GM23338 (cell line): ENCODE measurements at regions not wholly inside any gene's neighbourhood (a gene's known extent, or its start where the extent isn't known, plus 50 kb on each side); places are given as distances from the start of the nearest gene placed in this dataset.

Experiments
- ATAC-seq: fragments of 200-7000 bp; cut with Tn5 transposase; 3 replicates; pipeline ENCODE4 v1.9.1; 2020
- DNase-seq: peaks from one replicate; pipeline ENCODE4 v3.0.0-alpha.2; 2015; ENCODE audit warnings: low spot score
- H2AFZ ChIP-seq: fragments of 200-600 bp; sonication (generic); 2 replicates; pipeline ENCODE4 v1.8.0; 2016; ENCODE audit warnings: antibody characterized with exemption, mild to moderate bottlenecking, moderate library complexity
- H3F3A ChIP-seq: fragments of 200-600 bp; sonication (generic); replicated peaks from 2 replicates; pipeline ENCODE4 v1.8.0; 2017; ENCODE audit warnings: antibody characterized with exemption, mixed run types, low read depth
- H3K27ac ChIP-seq: fragments of 200-600 bp; sonication (generic); 2 replicates; pipeline ENCODE4 v1.6.1; 2016; ENCODE audit warnings: low read depth
- H3K27me3 ChIP-seq: fragments of 200-600 bp; sonication (generic); 2 replicates; pipeline ENCODE4 v1.8.0; 2016; ENCODE audit warnings: mild to moderate bottlenecking, mixed run types, moderate library complexity; ENCODE audit not compliant: insufficient read depth
- H3K36me3 ChIP-seq: fragments of 200-600 bp; sonication (generic); 2 replicates; pipeline ENCODE4 v1.8.0; 2016; ENCODE audit warnings: mild to moderate bottlenecking; ENCODE audit not compliant: insufficient read depth
- H3K4me1 ChIP-seq: fragments of 200-600 bp; sonication (generic); 2 replicates; pipeline ENCODE4 v1.8.0; 2016; ENCODE audit warnings: mild to moderate bottlenecking, moderate library complexity; ENCODE audit not compliant: insufficient read depth
- H3K4me2 ChIP-seq: fragments of 200-600 bp; sonication (generic); 2 replicates; pipeline ENCODE4 v1.7.1; 2017; ENCODE audit warnings: mixed run types
- H3K4me3 ChIP-seq: fragments of 200-600 bp; sonication (generic); 2 replicates; pipeline ENCODE4 v1.6.1; 2016; ENCODE audit warnings: mixed run types
- H3K79me2 ChIP-seq: fragments of 200-600 bp; sonication (generic); replicated peaks from 2 replicates; pipeline ENCODE4 v1.8.0; 2017; ENCODE audit warnings: mild to moderate bottlenecking; ENCODE audit not compliant: insufficient read depth
- H3K9me2 ChIP-seq: fragments of 200-600 bp; sonication (generic); 2 replicates; pipeline ENCODE4 v1.8.0; 2017; ENCODE audit not compliant: insufficient read depth
- H4K20me1 ChIP-seq: fragments of 200-600 bp; sonication (generic); replicated peaks from 2 replicates; pipeline ENCODE4 v1.8.0; 2017; ENCODE audit warnings: mild to moderate bottlenecking; ENCODE audit not compliant: insufficient read depth
- H3K27ac Mint-ChIP-seq: 2 replicates; pipeline ENCODE4 v1.8.0; 2020; ENCODE audit warnings: inconsistent platforms, mild to moderate bottlenecking, moderate library complexity, mixed read lengths
- H3K27me3 Mint-ChIP-seq: 3 replicates; pipeline ENCODE4 v1.8.0; 2022; ENCODE audit warnings: low read depth, mild to moderate bottlenecking, moderate library complexity, mixed read lengths, inconsistent platforms; ENCODE audit not compliant: insufficient read depth, poor library complexity
- H3K36me3 Mint-ChIP-seq: 3 replicates; pipeline ENCODE4 v1.8.0; 2021; ENCODE audit warnings: low read depth, mild to moderate bottlenecking, inconsistent platforms, moderate library complexity, mixed read lengths
- H3K4me1 Mint-ChIP-seq: 3 replicates; pipeline ENCODE4 v1.8.0; 2020; ENCODE audit warnings: mild to moderate bottlenecking, inconsistent platforms, mixed read lengths
- H3K4me3 Mint-ChIP-seq: 3 replicates; pipeline ENCODE4 v1.8.0; 2021; ENCODE audit warnings: moderate library complexity, mild to moderate bottlenecking, inconsistent platforms, mixed read lengths
- H3K9me3 Mint-ChIP-seq: 3 replicates; pipeline ENCODE4 v1.8.0; 2020; ENCODE audit warnings: moderate library complexity, mild to moderate bottlenecking, inconsistent platforms, mixed read lengths
- EZH2 ChIP-seq: fragments of 200-600 bp; sonication (generic); IDR thresholded peaks from one replicate; pipeline ENCODE4 v1.8.0; 2017; ENCODE audit warnings: antibody characterized with exemption, mild to moderate bottlenecking, low read depth; ENCODE audit not compliant: unreplicated experiment
- NANOG ChIP-seq: IDR thresholded peaks from 2 replicates; pipeline ENCODE4 v1.6.1; 2016; ENCODE audit warnings: antibody characterized with exemption, borderline replicate concordance
- ZNF462 ChIP-seq: fragments of 250-450 bp; sonication (Bioruptor Pico); IDR thresholded peaks from 2 replicates; pipeline ENCODE4 v1.5.0; 2020; ENCODE audit warnings: mild to moderate bottlenecking, moderate library complexity

- Histone ChIP-seq H3K9me2 (0 out of 2 replicates have a peak, but pooled peaks cover 2% of the 10 kb centered on the region), H3K4me2 (no peak overlapping the region), H3K36me3 (no peaks in the 10 kb centered on the region), H3K27me3 (no peaks in the 10 kb centered on the region), H3K27ac (no peak overlapping the region), H3F3A (no peaks in the 10 kb centered on the region), H3K79me2 (no peaks in the 10 kb centered on the region), H3K4me1 (peaks cover 21% of the 10 kb centered on the region), H4K20me1 (no peaks in the 10 kb centered on the region), H3K4me3 (no peak overlapping the region), H2AFZ (no peak overlapping the region)
- Mint-ChIP-seq H3K36me3 (no peaks in the 10 kb centered on the region), H3K27ac (no peak overlapping the region), H3K4me1 (peaks cover 37% of the 10 kb centered on the region), H3K4me3 (no peak overlapping the region), H3K9me3 (no peaks in the 10 kb centered on the region), H3K27me3 (peaks cover 2% of the 10 kb centered on the region)
- TF ChIP-seq EZH2 (no peak), NANOG (no peak), ZNF462 (no peak)
- DNase-seq (no peak), ATAC-seq (no peak)
These were observed 150.9 kb downstream of the TM9SF2 start for GRCh38 chr13:99652141-99652540.

GRCh38 chr13:99651016-99651415 lies 149.7 kb downstream of the TM9SF2 start:
- Histone ChIP-seq H3K4me2 (no peak overlapping the region), H3K79me2 (no peaks in the 10 kb centered on the region), H3K9me2 (0 out of 2 replicates have a peak, but pooled peaks cover 2% of the 10 kb centered on the region), H3K27ac (no peak overlapping the region), H3K27me3 (no peaks in the 10 kb centered on the region), H3K36me3 (no peaks in the 10 kb centered on the region), H3K4me1 (peaks cover 17% of the 10 kb centered on the region), H2AFZ (no peak overlapping the region), H3F3A (no peaks in the 10 kb centered on the region), H3K4me3 (no peak overlapping the region), H4K20me1 (no peaks in the 10 kb centered on the region)
- Mint-ChIP-seq H3K4me3 (no peak overlapping the region), H3K27ac (no peak overlapping the region), H3K36me3 (no peaks in the 10 kb centered on the region), H3K9me3 (no peaks in the 10 kb centered on the region), H3K4me1 (peaks cover 28% of the 10 kb centered on the region), H3K27me3 (peaks cover 2% of the 10 kb centered on the region)
- DNase-seq (no peak), ATAC-seq (no peak)
- no peak for TF ChIP-seq EZH2
